BE2C (cell line): ENCODE measurements at regions not wholly inside any gene's neighbourhood (a gene's known extent, or its start where the extent isn't known, plus 50 kb on each side); places are given as distances from the start of the nearest gene placed in this dataset.
"Not testable (repeated sequence)": the region's sequence is repeated elsewhere in the genome, so short reads cannot be mapped to it uniquely, and the experiment has no call there.

Experiments
- DNase-seq: peaks from one replicate; pipeline ENCODE4 v3.0.0-alpha.2; 2020
- H3K27me3 ChIP-seq: fragments of 250-450 bp; sonication (Bioruptor Pico); 2 replicates; pipeline ENCODE4 v1.5.1; 2020; ENCODE audit warnings: mild to moderate bottlenecking
- H3K36me3 ChIP-seq: fragments of 250-450 bp; sonication (Bioruptor Pico); 2 replicates; pipeline ENCODE4 v1.5.1; 2020; ENCODE audit warnings: mild to moderate bottlenecking
- H3K4me1 ChIP-seq: fragments of 250-450 bp; sonication (Bioruptor Pico); 2 replicates; pipeline ENCODE4 v1.5.1; 2020
- H3K4me3 ChIP-seq: 2 replicates; pipeline ENCODE4 v1.5.1; 2011; ENCODE audit warnings: low read depth, low read length
- H3K9me3 ChIP-seq: fragments of 250-450 bp; sonication (Bioruptor Pico); 2 replicates; pipeline ENCODE4 v1.5.1; 2020
- CTCF ChIP-seq: IDR thresholded peaks from 2 replicates; pipeline ENCODE4 v1.5.1; 2012; ENCODE audit warnings: mild to moderate bottlenecking, low read depth, low read length

GRCh38 chr2:146709004-146709403 is 1135.8 kb upstream of the ACVR2A start:
- Histone ChIP-seq H3K36me3 (no peaks in the 10 kb centered on the region), H3K27me3 (no peaks in the 10 kb centered on the region), H3K4me1 (no peaks in the 10 kb centered on the region), H3K4me3 (no peak overlapping the region), H3K9me3 (no peaks in the 10 kb centered on the region)
- no peak for DNase-seq
- no peak for TF ChIP-seq CTCF

GRCh38 chr2:146701183-146701582 is 1143.6 kb upstream of the ACVR2A start:
- Histone ChIP-seq H3K9me3 (no peaks in the 10 kb centered on the region), H3K36me3 (no peaks in the 10 kb centered on the region), H3K4me1 (no peaks in the 10 kb centered on the region), H3K4me3 (no peak overlapping the region), H3K27me3 (no peaks in the 10 kb centered on the region)
- no peak for DNase-seq
- no peak for TF ChIP-seq CTCF

GRCh38 chr2:146697307-146697706 is 1147.5 kb upstream of the ACVR2A start:
- Histone ChIP-seq H3K4me3 (no peak overlapping the region), H3K36me3 (no peaks in the 10 kb centered on the region), H3K4me1 (no peaks in the 10 kb centered on the region), H3K27me3 (no peaks in the 10 kb centered on the region), H3K9me3 (no peaks in the 10 kb centered on the region)
- no peak for TF ChIP-seq CTCF
- DNase-seq, result no peak

GRCh38 chr2:146696787-146697186 is 1148.0 kb upstream of the ACVR2A start:
- H3K4me1 ChIP-seq, H3K27me3 ChIP-seq, H3K9me3 ChIP-seq, H3K4me3 ChIP-seq, DNase-seq, H3K36me3 ChIP-seq: not testable (repeated sequence)

GRCh38 chr2:146681991-146682390 is 1162.8 kb upstream of the ACVR2A start:
- no peaks in the 10 kb centered on the region for H3K27me3 ChIP-seq
- H3K4me3 ChIP-seq, result no peak overlapping the region
- H3K36me3 ChIP-seq, result no peaks in the 10 kb centered on the region
- no peak for DNase-seq
- no peaks in the 10 kb centered on the region for H3K4me1 ChIP-seq
- TF ChIP-seq CTCF, result no peak
- H3K9me3 ChIP-seq, result no peaks in the 10 kb centered on the region

- Histone ChIP-seq H3K9me3 (no peaks in the 10 kb centered on the region), H3K4me3 (no peak overlapping the region), H3K36me3 (no peaks in the 10 kb centered on the region), H3K27me3 (no peaks in the 10 kb centered on the region), H3K4me1 (no peaks in the 10 kb centered on the region)
- no peak for TF ChIP-seq CTCF
- no peak for DNase-seq
Observed at GRCh38 chr2:146678516-146678915, 1166.3 kb upstream of the ACVR2A start.

- TF ChIP-seq CTCF, result no peak
- no peak overlapping the region for H3K4me3 ChIP-seq
- H3K36me3 ChIP-seq, result no peaks in the 10 kb centered on the region
- H3K4me1 ChIP-seq, result no peaks in the 10 kb centered on the region
- no peaks in the 10 kb centered on the region for H3K9me3 ChIP-seq
- no peak for DNase-seq
- H3K27me3 ChIP-seq, result no peaks in the 10 kb centered on the region
Observed at GRCh38 chr2:146677280-146677679, 1167.5 kb upstream of the ACVR2A start.
